RWPE2 (cell line): ENCODE measurements at regions not wholly inside any gene's neighbourhood (a gene's known extent, or its start where the extent isn't known, plus 50 kb on each side); places are given as distances from the start of the nearest gene placed in this dataset.
"Not testable (repeated sequence)": the region's sequence is repeated elsewhere in the genome, so short reads cannot be mapped to it uniquely, and the experiment has no call there.

ENCODE experiments used
- ATAC-seq: fragments of 200-7000 bp; cut with Tn5 transposase; 3 replicates; pipeline ENCODE4 v1.9.1; 2021; ENCODE audit warnings: low read depth
- DNase-seq: peaks from one replicate; pipeline ENCODE4 v3.0.0-alpha.2; 2020; ENCODE audit warnings: low spot score
- H3K27ac ChIP-seq: fragments of 450-650 bp; 2 replicates; pipeline ENCODE4 v1.5.1; 2017; ENCODE audit warnings: mild to moderate bottlenecking; ENCODE audit not compliant: poor library complexity, severe bottlenecking
- H3K27me3 ChIP-seq: fragments of 250-450 bp; sonication (Bioruptor Pico); 2 replicates; pipeline ENCODE4 v1.5.1; 2021; ENCODE audit warnings: mild to moderate bottlenecking, moderate library complexity; ENCODE audit not compliant: insufficient read depth, poor library complexity, severe bottlenecking
- H3K36me3 ChIP-seq: fragments of 250-450 bp; sonication (Bioruptor Pico); 2 replicates; pipeline ENCODE4 v1.5.1; 2020; ENCODE audit warnings: low read depth, mild to moderate bottlenecking, moderate library complexity
- H3K4me1 ChIP-seq: fragments of 250-450 bp; sonication (Bioruptor Pico); 2 replicates; pipeline ENCODE4 v1.5.1; 2021; ENCODE audit warnings: mild to moderate bottlenecking, moderate library complexity; ENCODE audit not compliant: insufficient read depth, poor library complexity, severe bottlenecking
- H3K4me3 ChIP-seq: fragments of 250-450 bp; sonication (Bioruptor Pico); 2 replicates; pipeline ENCODE4 v1.5.1; 2021; ENCODE audit warnings: mild to moderate bottlenecking, moderate library complexity; ENCODE audit not compliant: severe bottlenecking
- H3K9me3 ChIP-seq: fragments of 250-450 bp; sonication (Bioruptor Pico); 2 replicates; pipeline ENCODE4 v1.5.1; 2021; ENCODE audit warnings: mild to moderate bottlenecking, moderate library complexity; ENCODE audit not compliant: severe bottlenecking
- TF ChIP-seq, protein P1 (sequence below): fragments of 450-650 bp; IDR thresholded peaks from one replicate; pipeline ENCODE4 v1.5.1; 2017; ENCODE audit warnings: mild to moderate bottlenecking, moderate library complexity; ENCODE audit not compliant: poor library complexity, severe bottlenecking

DNA sequence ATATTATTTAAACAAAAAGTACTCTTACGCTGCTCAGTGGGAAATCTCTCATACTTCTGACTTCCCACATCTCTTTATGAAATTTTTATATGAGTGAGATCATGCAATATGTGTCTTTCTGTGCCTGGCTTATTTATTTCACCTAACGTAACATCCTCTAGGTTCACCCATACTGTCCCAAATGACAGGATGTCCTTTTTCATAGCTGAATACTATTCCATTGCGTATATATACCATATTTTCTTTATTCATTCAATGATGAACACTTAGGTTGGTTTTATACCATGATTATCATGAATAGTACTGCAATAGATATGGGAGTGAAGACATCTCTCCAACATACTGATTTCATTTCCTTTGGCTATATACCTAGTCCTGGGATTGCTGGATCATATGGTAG is 57.8 kb upstream of the TPP2 start:
- ATAC-seq, result no peak
- DNase-seq, result no peak
- Histone ChIP-seq H3K4me1 (no peaks in the 10 kb centered on the region), H3K27ac (no peak overlapping the region), H3K9me3 (no peaks in the 10 kb centered on the region), H3K27me3 (no peaks in the 10 kb centered on the region), H3K36me3 (no peaks in the 10 kb centered on the region), H3K4me3 (no peak overlapping the region)
- TF ChIP-seq, protein P1, sequence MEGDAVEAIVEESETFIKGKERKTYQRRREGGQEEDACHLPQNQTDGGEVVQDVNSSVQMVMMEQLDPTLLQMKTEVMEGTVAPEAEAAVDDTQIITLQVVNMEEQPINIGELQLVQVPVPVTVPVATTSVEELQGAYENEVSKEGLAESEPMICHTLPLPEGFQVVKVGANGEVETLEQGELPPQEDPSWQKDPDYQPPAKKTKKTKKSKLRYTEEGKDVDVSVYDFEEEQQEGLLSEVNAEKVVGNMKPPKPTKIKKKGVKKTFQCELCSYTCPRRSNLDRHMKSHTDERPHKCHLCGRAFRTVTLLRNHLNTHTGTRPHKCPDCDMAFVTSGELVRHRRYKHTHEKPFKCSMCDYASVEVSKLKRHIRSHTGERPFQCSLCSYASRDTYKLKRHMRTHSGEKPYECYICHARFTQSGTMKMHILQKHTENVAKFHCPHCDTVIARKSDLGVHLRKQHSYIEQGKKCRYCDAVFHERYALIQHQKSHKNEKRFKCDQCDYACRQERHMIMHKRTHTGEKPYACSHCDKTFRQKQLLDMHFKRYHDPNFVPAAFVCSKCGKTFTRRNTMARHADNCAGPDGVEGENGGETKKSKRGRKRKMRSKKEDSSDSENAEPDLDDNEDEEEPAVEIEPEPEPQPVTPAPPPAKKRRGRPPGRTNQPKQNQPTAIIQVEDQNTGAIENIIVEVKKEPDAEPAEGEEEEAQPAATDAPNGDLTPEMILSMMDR, result no peak

- no peaks in the 10 kb centered on the region for H3K27me3 ChIP-seq
- DNase-seq (no peak), ATAC-seq (no peak)
- no peak overlapping the region for H3K27ac ChIP-seq
- TF ChIP-seq, protein P1, result no peak
- no peak overlapping the region for H3K4me3 ChIP-seq
- H3K36me3 ChIP-seq, result no peaks in the 10 kb centered on the region
- H3K4me1 ChIP-seq, result no peaks in the 10 kb centered on the region
- no peaks in the 10 kb centered on the region for H3K9me3 ChIP-seq
These were observed 59.9 kb upstream of the TPP2 start for GRCh38 chr13:102536695-102537485.

- Histone ChIP-seq H3K4me3 (no peak overlapping the region), H3K9me3 (no peaks in the 10 kb centered on the region), H3K27ac (no peak overlapping the region), H3K27me3 (no peaks in the 10 kb centered on the region), H3K4me1 (no peaks in the 10 kb centered on the region), H3K36me3 (no peaks in the 10 kb centered on the region)
- no peak for DNase-seq
- TF ChIP-seq, protein P1, result no peak
- no peak for ATAC-seq
These were observed 60.6 kb upstream of the TPP2 start for GRCh38 chr13:102536196-102536595.

DNA sequence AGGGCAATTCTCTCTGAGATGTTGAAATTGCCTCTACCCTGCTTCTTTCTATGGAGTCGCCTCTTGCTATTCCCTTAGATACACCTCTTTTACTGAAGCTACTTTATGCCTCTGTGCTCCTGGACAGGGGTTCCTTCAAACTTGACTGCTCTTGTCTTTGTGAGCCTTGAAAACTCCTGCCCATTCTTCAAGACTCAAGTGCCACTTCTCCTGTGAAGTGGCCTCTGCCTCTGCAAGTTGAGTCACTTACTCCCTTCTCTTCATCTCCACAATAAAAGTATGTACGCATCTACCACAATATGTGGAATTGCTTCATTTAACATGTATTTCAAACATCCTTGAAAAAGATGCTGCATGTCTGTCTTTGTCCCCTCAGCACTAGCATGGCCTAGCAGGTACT is 66.0 kb upstream of the TPP2 start:
- no peaks in the 10 kb centered on the region for H3K36me3 ChIP-seq
- H3K4me1 ChIP-seq, result no peaks in the 10 kb centered on the region
- TF ChIP-seq, protein P1, result no peak
- ATAC-seq, result no peak
- no peak overlapping the region for H3K4me3 ChIP-seq
- H3K27ac ChIP-seq, result no peak overlapping the region
- DNase-seq, result no peak
- H3K9me3 ChIP-seq, result no peaks in the 10 kb centered on the region
- H3K27me3 ChIP-seq, result no peaks in the 10 kb centered on the region

DNA sequence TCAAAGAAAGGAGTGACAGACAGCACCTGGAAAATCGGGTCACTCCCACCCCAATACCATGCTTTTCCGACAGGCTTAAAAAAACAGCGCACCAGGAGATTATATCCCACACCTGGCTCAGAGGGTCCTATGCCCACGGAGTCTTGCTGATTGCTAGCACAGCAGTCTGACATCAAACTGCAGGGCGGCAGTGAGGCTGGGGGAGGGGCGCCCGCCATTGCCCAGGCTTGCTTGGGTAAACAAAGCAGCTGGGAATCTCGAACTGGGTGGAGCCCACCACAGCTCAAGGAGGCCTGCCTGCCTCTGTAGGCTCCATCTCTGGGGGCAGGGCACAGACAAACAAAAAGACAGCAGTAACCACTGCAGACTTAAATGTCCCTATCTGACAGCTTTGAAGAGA is 74.5 kb upstream of the TPP2 start:
- not testable (repeated sequence) for ATAC-seq, H3K27ac ChIP-seq, H3K36me3 ChIP-seq, H3K27me3 ChIP-seq, H3K9me3 ChIP-seq, DNase-seq, H3K4me1 ChIP-seq, H3K4me3 ChIP-seq
